Suprapubic skin (tissue), 3 donors: ENCODE measurements at regions not wholly inside any gene's neighbourhood (a gene's known extent, or its start where the extent isn't known, plus 50 kb on each side); places are given as distances from the start of the nearest gene placed in this dataset.

ENCODE experiments used
- CTCF ChIP-seq, 2 donors: fragments of 200-600 bp in 1 of 2; fragments of 450-650 bp in 1 of 2; sonication (generic) in 1 of 2; IDR thresholded peaks; one replicate each; pipeline ENCODE4 v1.5.1; 2016 to 2019; ENCODE audit warnings: antibody characterized with exemption in 2 of 2, mild to moderate bottlenecking in 1 of 2, moderate library complexity in 1 of 2
- POLR2AphosphoS5 ChIP-seq, 3 donors: sonication (generic); formaldehyde crosslinking; IDR thresholded peaks; one replicate each; pipeline ENCODE4 v1.6.1; 2017; ENCODE audit warnings: antibody characterized with exemption in 3 of 3

GRCh38 chr18:78573773-78574172 is 405.8 kb upstream of the SALL3 start:
- TF ChIP-seq CTCF (IDR thresholded peaks at IDR 0.05) (no peak), POLR2AphosphoS5 (IDR thresholded peaks at IDR 0.05) (no peak)
